Aorta (tissue), 5 donors: ENCODE measurements at regions not wholly inside any gene's neighbourhood (a gene's known extent, or its start where the extent isn't known, plus 50 kb on each side); places are given as distances from the start of the nearest gene placed in this dataset.
"Not testable (repeated sequence)": the region's sequence is repeated elsewhere in the genome, so short reads cannot be mapped to it uniquely, and the experiment has no call there.

Experiments used
- ATAC-seq: fragments of 200-7000 bp; cut with Tn5 transposase; one replicate; pipeline ENCODE4 v1.9.1; 2022; ENCODE audit warnings: moderate library complexity; ENCODE audit not compliant: low FRiP score
- DNase-seq, 2 donors: peaks; one replicate each; pipeline ENCODE4 v3.0.0-alpha.2; 2020
- H3K27ac ChIP-seq, 2 donors: one replicate each; pipeline ENCODE4 v1.5.1; 2013; ENCODE audit warnings: low read length in 2 of 2, mild to moderate bottlenecking in 2 of 2, moderate library complexity in 2 of 2, control low read depth in 1 of 2, inconsistent platforms in 1 of 2, low read depth in 1 of 2
- H3K27me3 ChIP-seq, 2 donors: one replicate each; pipeline ENCODE4 v1.6.1; 2013; ENCODE audit warnings: control low read depth in 1 of 2, low read length in 1 of 2, mild to moderate bottlenecking in 1 of 2, moderate library complexity in 1 of 2; ENCODE audit not compliant: insufficient read depth in 2 of 2, control insufficient read depth in 1 of 2
- H3K36me3 ChIP-seq, 2 donors: one replicate each; pipeline ENCODE4 v1.6.1; 2013; ENCODE audit warnings: control low read depth in 1 of 2, low read length in 1 of 2, mild to moderate bottlenecking in 1 of 2; ENCODE audit not compliant: insufficient read depth in 2 of 2, control insufficient read depth in 1 of 2
- H3K4me1 ChIP-seq, 2 donors: one replicate each; pipeline ENCODE4 v1.6.1; 2013; ENCODE audit warnings: low read length in 2 of 2, control low read depth in 1 of 2, mild to moderate bottlenecking in 1 of 2, moderate library complexity in 1 of 2; ENCODE audit not compliant: insufficient read depth in 2 of 2, control insufficient read depth in 1 of 2
- H3K4me3 ChIP-seq, 2 donors: one replicate each; pipeline ENCODE4 v1.5.1; 2013; ENCODE audit warnings: low read length in 2 of 2, control low read depth in 1 of 2, mild to moderate bottlenecking in 1 of 2
- H3K9me3 ChIP-seq: one replicate; pipeline ENCODE4 v1.6.1; 2013; ENCODE audit warnings: mild to moderate bottlenecking, low read length; ENCODE audit not compliant: control insufficient read depth
- WGBS, 2 donors: extraction: QIAGEN DNeasy Blood & Tissue Kit; methylation state at CpG; one replicate each; pipeline ENCODE4 v1.1.7; 2013; 5-methylcytosine and 5-hydroxymethylcytosine counted together
- intact Hi-C, 2 donors: fragments of 100-400 bp; cut with DNase I; formaldehyde crosslinking; loops; one replicate each; pipeline versions ENCODE4 v1.14.2 to v1.15.0; 2022
- donor health status: healthy with polysubstance abuse.
- donor health status: Bipolar disorder and iron deficiency.
- donor health status: DM: no; HTN: no; CAD: no.
- donor health status: DM: no; HTN: no; CAD: no.
- donor health status: DM: yes; HTN: yes; CAD: no.

- ATAC-seq, intact Hi-C loops, H3K27me3 ChIP-seq, H3K27ac ChIP-seq, H3K4me3 ChIP-seq, H3K4me1 ChIP-seq, H3K9me3 ChIP-seq, DNase-seq, H3K36me3 ChIP-seq: not testable (repeated sequence)
- WGBS, 2 donors: 91 to 96% methylated on average over 1 of the region's 1 CpG
Observed at GRCh38 chr3:145709779-145710178, 451.2 kb downstream of the PLOD2 start.

DNA sequence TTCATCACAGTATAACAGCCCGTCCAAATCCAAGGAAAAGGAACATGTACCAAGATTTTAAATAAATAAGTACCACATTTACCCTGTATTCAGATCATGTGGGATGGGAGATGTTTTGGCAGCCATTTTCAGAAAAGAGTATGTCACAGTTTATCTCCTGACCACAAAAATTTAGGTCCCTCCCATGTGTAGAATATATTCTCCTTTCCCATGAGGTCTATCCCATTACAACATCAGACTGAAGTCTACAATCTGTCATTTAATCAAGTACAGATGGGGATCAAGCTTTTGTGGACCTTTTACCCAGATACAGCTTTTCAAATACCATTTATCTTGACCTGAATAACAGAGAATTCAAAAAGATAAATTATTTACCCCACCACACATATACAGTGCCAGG lies 444.5 kb downstream of the PLOD2 start:
- DNase-seq: no peak
- no peak overlapping the region for H3K27ac ChIP-seq
- intact Hi-C loops: no loop called here
- H3K36me3 ChIP-seq: no peaks in the 10 kb centered on the region
- 86 to 97% methylated on average over 1 of the region's 1 CpG for WGBS, 2 donors
- H3K4me3 ChIP-seq: no peak overlapping the region
- no peaks in the 10 kb centered on the region for H3K27me3 ChIP-seq
- no peak for ATAC-seq
- no peaks in the 10 kb centered on the region for H3K9me3 ChIP-seq
- H3K4me1 ChIP-seq: no peaks in the 10 kb centered on the region

- Histone ChIP-seq H3K27ac (no peak overlapping the region), H3K36me3 (no peaks in the 10 kb centered on the region), H3K9me3 (no peaks in the 10 kb centered on the region), H3K27me3 (no peaks in the 10 kb centered on the region), H3K4me1 (no peaks in the 10 kb centered on the region), H3K4me3 (no peak overlapping the region)
- DNase-seq (no peak), ATAC-seq (peak; percentile 44)
- WGBS, 2 donors: 37 to 41% methylated on average over 1 of the region's 1 CpG
- intact Hi-C loops: no loop called here
Observed at GRCh38 chr3:145719114-145719513, 441.9 kb downstream of the PLOD2 start.

DNA sequence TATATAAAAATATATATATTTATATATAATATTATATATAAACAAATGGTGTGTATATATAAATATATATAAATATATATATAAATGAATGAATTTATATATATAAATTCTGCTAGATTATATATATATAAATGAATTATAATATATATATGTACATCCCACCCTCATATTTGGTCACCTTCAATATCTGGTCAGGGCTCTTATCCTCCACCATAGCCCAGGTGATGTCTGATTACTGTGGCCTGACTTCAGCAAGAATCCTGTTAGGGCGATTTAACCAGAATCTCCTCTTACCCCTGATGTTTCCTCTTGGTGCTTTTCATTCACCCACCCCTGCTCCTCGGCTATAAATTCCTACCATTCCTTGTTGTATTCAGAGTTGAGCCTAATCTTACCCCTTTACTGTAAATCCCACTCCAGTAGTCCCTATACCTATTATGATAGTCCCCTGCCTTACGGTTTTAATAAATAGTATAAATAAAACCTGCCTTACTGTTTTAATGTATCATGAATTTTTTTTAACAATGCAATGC lies 439.6 kb downstream of the PLOD2 start:
- ATAC-seq (no peak), DNase-seq (no peak)
- intact Hi-C loops: no loop called here
- Histone ChIP-seq H3K4me3 (no peak overlapping the region), H3K36me3 (no peaks in the 10 kb centered on the region), H3K27ac (no peak overlapping the region), H3K27me3 (no peaks in the 10 kb centered on the region), H3K9me3 (no peaks in the 10 kb centered on the region), H3K4me1 (no peaks in the 10 kb centered on the region)
- 76 to 77% methylated on average over 3 of the region's 3 CpGs for WGBS, 2 donors

GRCh38 chr3:145721815-145722214 lies 439.2 kb downstream of the PLOD2 start:
- Histone ChIP-seq H3K36me3 (no peaks in the 10 kb centered on the region), H3K4me1 (no peaks in the 10 kb centered on the region), H3K4me3 (no peak overlapping the region), H3K27me3 (no peaks in the 10 kb centered on the region), H3K9me3 (no peaks in the 10 kb centered on the region), H3K27ac (no peak overlapping the region)
- 7% methylated on average over 1 of the region's 1 CpG for WGBS, 2 donors
- intact Hi-C loops: no loop called here
- ATAC-seq (no peak), DNase-seq (no peak)

DNA sequence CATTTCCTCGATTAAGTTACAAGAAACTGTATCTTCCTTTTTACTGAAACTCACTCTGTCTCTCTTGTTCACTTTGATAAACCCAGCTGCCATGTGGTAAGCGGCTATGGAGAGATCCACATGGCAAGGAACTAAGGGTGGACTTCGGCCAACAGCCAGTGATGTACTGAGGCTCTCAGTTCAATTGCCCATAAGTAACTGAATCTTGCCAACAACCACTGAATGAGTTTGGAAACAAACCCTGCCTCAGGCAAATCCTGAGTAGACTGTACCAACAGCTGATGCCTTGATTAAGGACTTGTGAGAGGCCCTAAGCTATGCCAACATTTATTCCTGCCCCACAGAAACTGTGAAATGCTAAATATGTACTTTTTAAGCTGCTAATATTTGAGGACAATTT lies 433.5 kb downstream of the PLOD2 start:
- H3K27ac ChIP-seq: no peak overlapping the region
- peaks cover 0 to 3% of the 10 kb centered on the region in 2 donors for H3K4me1 ChIP-seq
- WGBS, 2 donors: 96 to 98% methylated on average over 3 of the region's 3 CpGs
- ATAC-seq (no peak), DNase-seq (no peak)
- H3K9me3 ChIP-seq: no peaks in the 10 kb centered on the region
- no peaks in the 10 kb centered on the region for H3K36me3 ChIP-seq
- H3K27me3 ChIP-seq: no peaks in the 10 kb centered on the region
- no peak overlapping the region for H3K4me3 ChIP-seq
- intact Hi-C loops: no loop called here

DNA sequence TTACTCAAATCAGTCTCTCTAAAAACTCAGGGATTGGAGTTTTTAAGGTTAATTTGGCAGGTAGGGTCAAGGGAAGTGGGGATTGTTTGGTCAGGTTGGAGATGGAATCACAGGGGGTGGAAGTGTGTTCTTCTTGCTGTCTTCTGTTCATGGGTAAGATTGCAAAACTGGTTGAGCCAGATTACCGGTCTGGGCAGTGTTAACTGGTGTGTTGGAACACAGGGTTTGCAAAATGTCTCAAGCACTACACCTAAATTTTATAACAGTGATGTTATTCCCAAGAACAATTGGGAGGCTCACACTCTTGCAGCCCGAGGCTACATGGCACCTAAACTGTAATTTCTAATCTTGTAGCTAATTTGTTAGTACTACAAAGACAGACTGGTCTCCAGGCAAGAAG lies 425.4 kb downstream of the PLOD2 start:
- H3K9me3 ChIP-seq: peaks cover 1% of the 10 kb centered on the region
- intact Hi-C loops: no loop called here
- H3K36me3 ChIP-seq: no peaks in the 10 kb centered on the region
- H3K4me3 ChIP-seq: no peak overlapping the region
- H3K27me3 ChIP-seq: no peaks in the 10 kb centered on the region
- WGBS, 2 donors: 84 to 86% methylated on average over 2 of the region's 2 CpGs
- no peaks in the 10 kb centered on the region for H3K4me1 ChIP-seq
- no peak for DNase-seq
- H3K27ac ChIP-seq: no peak overlapping the region
- ATAC-seq: no peak

- DNase-seq: no peak
- no peak overlapping the region for H3K4me3 ChIP-seq
- H3K27ac ChIP-seq: no peak overlapping the region
- no peaks in the 10 kb centered on the region for H3K4me1 ChIP-seq
- H3K36me3 ChIP-seq: no peaks in the 10 kb centered on the region
- H3K9me3 ChIP-seq: peaks cover 1% of the 10 kb centered on the region
- no peak for ATAC-seq
- no peaks in the 10 kb centered on the region for H3K27me3 ChIP-seq
- 99 to 100% methylated on average over 1 of the region's 1 CpG for WGBS, 2 donors
- intact Hi-C loops: no loop called here
Observed at GRCh38 chr3:145737952-145738351, 423.0 kb downstream of the PLOD2 start.

DNA sequence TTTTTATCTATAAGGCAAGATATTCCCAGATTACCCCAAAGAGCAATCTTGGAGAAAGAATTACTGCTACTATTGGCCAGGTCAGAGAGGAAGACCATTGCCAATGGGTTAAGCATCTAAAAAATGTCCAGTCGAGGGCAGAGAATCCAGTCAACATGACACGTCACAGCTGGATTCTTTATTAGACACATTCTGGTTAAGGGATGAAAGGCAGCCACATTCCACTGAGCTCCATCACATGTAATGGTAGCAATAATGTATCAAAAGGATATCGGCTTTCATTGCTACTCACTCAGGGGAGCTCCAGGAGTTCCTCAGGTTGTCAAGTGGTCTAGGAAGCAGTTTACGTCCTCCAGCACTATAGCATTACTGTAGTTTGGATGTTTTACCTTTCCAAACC lies 421.1 kb downstream of the PLOD2 start:
- 87% methylated on average over 4 of the region's 4 CpGs for WGBS, 2 donors
- no peaks in the 10 kb centered on the region for H3K36me3 ChIP-seq
- H3K9me3 ChIP-seq: peaks cover under 1% of the 10 kb centered on the region
- no peak overlapping the region for H3K27ac ChIP-seq
- ATAC-seq (no peak), DNase-seq (no peak)
- H3K4me3 ChIP-seq: no peak overlapping the region
- no peaks in the 10 kb centered on the region for H3K4me1 ChIP-seq
- intact Hi-C loops: no loop called here
- H3K27me3 ChIP-seq: no peaks in the 10 kb centered on the region
